Hindlimb muscle (tissue), 1 donor: ENCODE measurements at regions not wholly inside any gene's neighbourhood (a gene's known extent, or its start where the extent isn't known, plus 50 kb on each side); places are given as distances from the start of the nearest gene placed in this dataset.

Source experiments
- DNase-seq: peaks from one replicate; pipeline ENCODE4 v3.0.0-alpha.2; 2013

GRCh38 chr16:49910541-49911071 is 54.7 kb upstream of the ZNF423 start:
- no peak for DNase-seq

GRCh38 chr16:49911430-49911829 is 55.5 kb upstream of the ZNF423 start:
- no peak for DNase-seq

GRCh38 chr16:49912721-49913120 is 56.8 kb upstream of the ZNF423 start:
- DNase-seq: no peak

- no peak for DNase-seq
These were observed 57.8 kb upstream of the ZNF423 start for GRCh38 chr16:49913720-49914119.

- no peak for DNase-seq
These were observed 58.7 kb upstream of the ZNF423 start for GRCh38 chr16:49914657-49915056.

GRCh38 chr16:49918257-49918656 is 62.3 kb upstream of the ZNF423 start:
- no peak for DNase-seq

- no peak for DNase-seq
These were observed 63.4 kb upstream of the ZNF423 start for GRCh38 chr16:49919327-49919726.

- no peak for DNase-seq
These were observed 64.5 kb upstream of the ZNF423 start for GRCh38 chr16:49920397-49920796.

GRCh38 chr16:49921106-49921505 is 65.2 kb upstream of the ZNF423 start:
- no peak for DNase-seq

GRCh38 chr16:49921791-49922456 is 66.0 kb upstream of the ZNF423 start:
- DNase-seq: peak; percentile 50

GRCh38 chr16:49923411-49923810 is 67.5 kb upstream of the ZNF423 start:
- DNase-seq: no peak

GRCh38 chr16:49924078-49924477 is 68.2 kb upstream of the ZNF423 start:
- DNase-seq: no peak

GRCh38 chr16:49926941-49927340 is 71.0 kb upstream of the ZNF423 start:
- no peak for DNase-seq

- no peak for DNase-seq
These were observed 72.5 kb upstream of the ZNF423 start for GRCh38 chr16:49928176-49929041.

- no peak for DNase-seq
These were observed 73.7 kb upstream of the ZNF423 start for GRCh38 chr16:49929626-49930025.

- no peak for DNase-seq
These were observed 74.9 kb upstream of the ZNF423 start for GRCh38 chr16:49930841-49931240.

- DNase-seq: no peak
These were observed 75.4 kb upstream of the ZNF423 start for GRCh38 chr16:49931266-49931665.

GRCh38 chr16:49931916-49932315 is 76.0 kb upstream of the ZNF423 start:
- no peak for DNase-seq

- DNase-seq: no peak
These were observed 76.5 kb upstream of the ZNF423 start for GRCh38 chr16:49932434-49932833.

GRCh38 chr16:49932946-49933345 is 77.0 kb upstream of the ZNF423 start:
- peak; percentile 58 for DNase-seq

GRCh38 chr16:49936791-49937190 is 80.9 kb upstream of the ZNF423 start:
- no peak for DNase-seq

- DNase-seq: no peak
These were observed 82.0 kb upstream of the ZNF423 start for GRCh38 chr16:49937886-49938285.

- no peak for DNase-seq
These were observed 83.6 kb upstream of the ZNF423 start for GRCh38 chr16:49939495-49939894.
